MCF 10A (cell line): ENCODE measurements at regions not wholly inside any gene's neighbourhood (a gene's known extent, or its start where the extent isn't known, plus 50 kb on each side); places are given as distances from the start of the nearest gene placed in this dataset.

Source experiments
- BruUV-seq: library from RNA; stranded (reverse); fragments of 400-500 nt; replicated peaks from 2 replicates; lab custom pipeline; 2021; lab: Mats Ljungman, UMichigan
- CTCF ChIA-PET: fragments of 300-600 bp; sonication (Branson Sonifier 250); formaldehyde crosslinking; extraction: SDS; loops from one replicate; lab custom pipeline; 2021; ENCODE audit warnings: antibody characterized with exemption, inconsistent platforms; lab: Yijun Ruan, JAX
- POLR2A ChIA-PET: fragments of 300-600, 350-650 bp; sonication (Branson Sonifier 250); formaldehyde crosslinking; extraction: SDS; loops from one replicate; lab custom pipeline; 2020; ENCODE audit warnings: antibody characterized with exemption, inconsistent platforms; lab: Yijun Ruan, JAX
- DNase-seq: peaks from one replicate; pipeline ENCODE4 v3.0.0-alpha.2; 2018; ENCODE audit not compliant: unreplicated experiment
- H3K27ac Mint-ChIP-seq: one replicate; pipeline ENCODE4 v1.8.0; 2022; ENCODE audit warnings: mild to moderate bottlenecking, low read depth, mixed read lengths; ENCODE audit not compliant: unreplicated experiment
- H3K27me3 Mint-ChIP-seq: one replicate; pipeline ENCODE4 v1.8.0; 2022; ENCODE audit warnings: mixed read lengths; ENCODE audit not compliant: insufficient read depth, unreplicated experiment
- H3K36me3 Mint-ChIP-seq: one replicate; pipeline ENCODE4 v1.8.0; 2022; ENCODE audit warnings: mild to moderate bottlenecking, moderate library complexity, mixed read lengths; ENCODE audit not compliant: insufficient read depth, unreplicated experiment
- H3K4me1 Mint-ChIP-seq: one replicate; pipeline ENCODE4 v1.8.0; 2022; ENCODE audit warnings: mixed read lengths; ENCODE audit not compliant: insufficient read depth, unreplicated experiment
- H3K4me3 Mint-ChIP-seq: one replicate; pipeline ENCODE4 v1.8.0; 2022; ENCODE audit warnings: mild to moderate bottlenecking, moderate library complexity, mixed read lengths; ENCODE audit not compliant: unreplicated experiment
- H3K9me3 Mint-ChIP-seq: one replicate; pipeline ENCODE4 v1.8.0; 2022; ENCODE audit warnings: mixed read lengths; ENCODE audit not compliant: unreplicated experiment
- CTCF ChIP-seq: fragments of 200-600 bp; IDR thresholded peaks from one replicate; pipeline ENCODE4 v1.8.0; 2022; ENCODE audit warnings: antibody characterized with exemption, mild to moderate bottlenecking; ENCODE audit not compliant: unreplicated experiment
- intact Hi-C: fragments of 100-400 bp; cut with micrococcal nuclease; formaldehyde crosslinking; loops from 2 replicates; pipeline ENCODE4 v1.14.1; 2022

GRCh38 chrX:69014200-69014599 is 151.1 kb downstream of the PJA1 start:
- Mint-ChIP-seq H3K27me3 (peaks cover 51% of the 10 kb centered on the region), H3K4me1 (no peaks in the 10 kb centered on the region), H3K4me3 (no peak overlapping the region), H3K27ac (no peak overlapping the region), H3K9me3 (peaks cover 7% of the 10 kb centered on the region), H3K36me3 (no peaks in the 10 kb centered on the region)
- POLR2A ChIA-PET, result no interaction called here
- CTCF ChIA-PET, result interaction anchor here (1.4 kb wide), 1 partner anchor 19 kb away, joined by 3 read pairs; no protein-coding TSS in a partner anchor
- no peak for TF ChIP-seq CTCF
- no peak for DNase-seq
- intact Hi-C loops, result no loop called here
- no TSS peak for BruUV-seq

GRCh38 chrX:69010339-69010738 is 154.9 kb downstream of the PJA1 start:
- BruUV-seq, result no TSS peak
- no peak for TF ChIP-seq CTCF
- peaks cover 59% of the 10 kb centered on the region for H3K27me3 Mint-ChIP-seq
- intact Hi-C loops, result no loop called here
- ChIA-PET POLR2A (no interaction called here), CTCF (interaction anchor here (1.2 kb wide), 1 partner anchor 23 kb away, joined by 5 read pairs; no protein-coding TSS in a partner anchor)
- no peak overlapping the region for H3K4me3 Mint-ChIP-seq
- H3K9me3 Mint-ChIP-seq, result peaks cover 7% of the 10 kb centered on the region
- no peak for DNase-seq
- H3K27ac Mint-ChIP-seq, result no peak overlapping the region
- H3K4me1 Mint-ChIP-seq, result no peaks in the 10 kb centered on the region
- H3K36me3 Mint-ChIP-seq, result no peaks in the 10 kb centered on the region

- peaks cover 14% of the 10 kb centered on the region for H3K27me3 Mint-ChIP-seq
- no peak overlapping the region for H3K4me3 Mint-ChIP-seq
- H3K4me1 Mint-ChIP-seq, result peaks cover 12% of the 10 kb centered on the region
- no TSS peak for BruUV-seq
- no peaks in the 10 kb centered on the region for H3K36me3 Mint-ChIP-seq
- intact Hi-C loops, result no loop called here
- H3K9me3 Mint-ChIP-seq, result no peaks in the 10 kb centered on the region
- ChIA-PET CTCF (interaction anchor here (0.6 to 1.1 kb wide), 2 partner anchors 32 to 172 kb away, joined by 3 read pairs; partner anchors contain the start of gene EFNB1), POLR2A (interaction anchor here (1.0 to 1.8 kb wide), 3 partner anchors 25 to 71 kb away, joined by 3 to 6 read pairs (median 3); no protein-coding TSS in a partner anchor)
- TF ChIP-seq CTCF, result no peak
- no peak overlapping the region for H3K27ac Mint-ChIP-seq
- DNase-seq, result no peak
Observed at GRCh38 chrX:69000877-69001276, 164.4 kb downstream of the PJA1 start.

- H3K36me3 Mint-ChIP-seq, result no peaks in the 10 kb centered on the region
- H3K27ac Mint-ChIP-seq, result no peak overlapping the region
- no peak for TF ChIP-seq CTCF
- ChIA-PET POLR2A (interaction anchor here (0.5 to 2.4 kb wide), 6 partner anchors 26 to 171 kb away, joined by 3 to 16 read pairs (median 4); partner anchors contain the start of gene EFNB1), CTCF (interaction anchor here (1.1 to 1.3 kb wide), 2 partner anchors 25 to 171 kb away, joined by 3 read pairs; partner anchors contain the start of gene EFNB1)
- TSS peak; percentile 57 for BruUV-seq
- peaks cover 20% of the 10 kb centered on the region for H3K4me1 Mint-ChIP-seq
- no peak for DNase-seq
- intact Hi-C loops, result loop anchor here (5.0 kb wide), 1 partner anchor 53 kb away; no protein-coding TSS in a partner anchor
- no peak overlapping the region for H3K4me3 Mint-ChIP-seq
- H3K9me3 Mint-ChIP-seq, result no peaks in the 10 kb centered on the region
- peaks cover 15% of the 10 kb centered on the region for H3K27me3 Mint-ChIP-seq
Observed at GRCh38 chrX:68999931-69000330, 165.3 kb downstream of the PJA1 start.
